ENCODE measurements at regions not wholly inside any gene's neighbourhood (a gene's known extent, or its start where the extent isn't known, plus 50 kb on each side); places are given as distances from the start of the nearest gene placed in this dataset.

GRCh38 chr21:20026543-20026942 is 971.7 kb upstream of the NCAM2 start:
- no peaks in the 10 kb centered on the region for H3K27me3 ChIP-seq (replicated peaks in 1 of 7)
- TF ChIP-seq POLR2AphosphoS5 (IDR thresholded peaks at IDR 0.05) (no peak), CTCF (IDR thresholded peaks at IDR 0.05 in 8 of 11, conservative IDR thresholded peaks at IDR 0.05 in 3 of 11) (no peak), POLR2A (IDR thresholded peaks at IDR 0.05) (no peak)
- peaks cover 0 to 8% (median 2%) of the 10 kb centered on the region in 8 donors for H3K9me3 ChIP-seq
- no peak for DNase-seq
- H3K27ac ChIP-seq = no peak overlapping the region
- no peaks in the 10 kb centered on the region for H3K4me1 ChIP-seq
- intact Hi-C loops (cut with DNase I; ENCODE audit: low total_unique reads) = no loop called here
- H3K4me3 ChIP-seq = no peak overlapping the region
- H3K36me3 ChIP-seq = no peaks in the 10 kb centered on the region
- 92 to 97% (median 95%) methylated on average over 2 of the region's 2 CpGs for WGBS, 5 donors

- no peak overlapping the region for H3K27ac ChIP-seq
- DNase-seq = no peak
- H3K27me3 ChIP-seq (replicated peaks in 1 of 7) = no peaks in the 10 kb centered on the region
- no peak for TF ChIP-seq CTCF (IDR thresholded peaks at IDR 0.05 in 8 of 11, conservative IDR thresholded peaks at IDR 0.05 in 3 of 11)
- no peak for TF ChIP-seq POLR2AphosphoS5 (IDR thresholded peaks at IDR 0.05)
- no peak for TF ChIP-seq POLR2A (IDR thresholded peaks at IDR 0.05)
- 85 to 96% (median 91%) methylated on average over 4 of the region's 4 CpGs for WGBS, 5 donors
- peaks cover 0 to 13% (median 0%) of the 10 kb centered on the region in 8 donors for H3K9me3 ChIP-seq
- H3K4me1 ChIP-seq = no peaks in the 10 kb centered on the region
- intact Hi-C loops (cut with DNase I; ENCODE audit: low total_unique reads) = no loop called here
- H3K36me3 ChIP-seq = no peaks in the 10 kb centered on the region
- H3K4me3 ChIP-seq = no peak overlapping the region
Observed at GRCh38 chr21:20030390-20030789, 967.8 kb upstream of the NCAM2 start.

GRCh38 chr21:20031807-20032206 is 966.4 kb upstream of the NCAM2 start:
- DNase-seq = no peak
- Histone ChIP-seq H3K4me3 (no peak overlapping the region), H3K27ac (no peak overlapping the region), H3K4me1 (no peaks in the 10 kb centered on the region), H3K27me3 (replicated peaks in 1 of 7) (no peaks in the 10 kb centered on the region), H3K36me3 (no peaks in the 10 kb centered on the region), H3K9me3 (peaks cover 0 to 13% (median 0%) of the 10 kb centered on the region in 8 donors)
- TF ChIP-seq POLR2A (IDR thresholded peaks at IDR 0.05) = no peak
- no peak for TF ChIP-seq CTCF (IDR thresholded peaks at IDR 0.05 in 8 of 11, conservative IDR thresholded peaks at IDR 0.05 in 3 of 11)
- intact Hi-C loops (cut with DNase I; ENCODE audit: low total_unique reads) = no loop called here
- 61 to 93% (median 66%) methylated on average over 3 to 4 of the region's 4 CpGs; no CpG with 5 or more reads in 1 of the 5 donors for WGBS, 5 donors

GRCh38 chr21:20040768-20041167 is 957.4 kb upstream of the NCAM2 start:
- H3K4me3 ChIP-seq = no peak overlapping the region
- no peak for TF ChIP-seq POLR2AphosphoS5 (IDR thresholded peaks at IDR 0.05)
- TF ChIP-seq POLR2A (IDR thresholded peaks at IDR 0.05) = no peak
- no peak for TF ChIP-seq CTCF (IDR thresholded peaks at IDR 0.05 in 8 of 11, conservative IDR thresholded peaks at IDR 0.05 in 3 of 11)
- H3K36me3 ChIP-seq = no peaks in the 10 kb centered on the region
- WGBS, 5 donors = 82 to 94% (median 86%) methylated on average over 2 of the region's 2 CpGs
- H3K27ac ChIP-seq = no peak overlapping the region
- H3K27me3 ChIP-seq (replicated peaks in 1 of 7) = no peaks in the 10 kb centered on the region
- no peak for DNase-seq
- no peaks in the 10 kb centered on the region for H3K4me1 ChIP-seq
- intact Hi-C loops (cut with DNase I; ENCODE audit: low total_unique reads) = no loop called here
- peaks cover 0 to 14% (median 0%) of the 10 kb centered on the region in 8 donors for H3K9me3 ChIP-seq
